OCI-LY1 (cell line): ENCODE measurements at regions not wholly inside any gene's neighbourhood (a gene's known extent, or its start where the extent isn't known, plus 50 kb on each side); places are given as distances from the start of the nearest gene placed in this dataset.

ENCODE experiments used
- CTCF ChIP-seq: fragments of 200-600 bp; sonication (generic), shearing (Covaris generic); IDR thresholded peaks from 2 replicates; pipeline ENCODE4 v1.5.1; 2017; ENCODE audit warnings: mild to moderate bottlenecking, antibody characterized with exemption, low read length, moderate library complexity, mixed read lengths
- EZH2 ChIP-seq: fragments of 200-600 bp; sonication (generic), shearing (Covaris generic); IDR thresholded peaks from 2 replicates; pipeline ENCODE4 v1.8.0; 2017; ENCODE audit warnings: borderline replicate concordance, mixed run types, mild to moderate bottlenecking, antibody characterized with exemption, low read length, moderate library complexity, mixed read lengths

GRCh38 chr4:67055319-67055718, 490.0 kb downstream of the CENPC start:
- TF ChIP-seq CTCF, result no peak
- TF ChIP-seq EZH2, result no peak
